SK-MEL-5 (cell line): ENCODE measurements at regions not wholly inside any gene's neighbourhood (a gene's known extent, or its start where the extent isn't known, plus 50 kb on each side); places are given as distances from the start of the nearest gene placed in this dataset.

Experiments used
- DNase-seq: peaks from one replicate; pipeline ENCODE4 v3.0.0-alpha.2; 2016; ENCODE audit warnings: low read depth, low spot score
- in situ Hi-C: cut with HindIII; loops from 2 replicates; pipeline ENCODE4 v1.10.0; 2016; ENCODE audit warnings: low sequenced_read_pairs, high pct_unique_total_duplicates, low pct_unique_long_range_greater_than_20kb

- no peak for DNase-seq
- in situ Hi-C loops: loop anchor here (25.0 kb wide), 1 partner anchor 160 kb away; no protein-coding TSS in a partner anchor
These were observed 158.9 kb upstream of the ZNF217 start for GRCh38 chr20:53752583-53752970.

GRCh38 chr20:53751620-53752318, 158.1 kb upstream of the ZNF217 start:
- no peak for DNase-seq
- in situ Hi-C loops: loop anchor here (25.0 kb wide), 1 partner anchor 161 kb away; no protein-coding TSS in a partner anchor

- in situ Hi-C loops: loop anchor here (25.0 kb wide), 1 partner anchor 161 kb away; no protein-coding TSS in a partner anchor
- no peak for DNase-seq
These were observed 157.4 kb upstream of the ZNF217 start for GRCh38 chr20:53750827-53751619.

- in situ Hi-C loops: no loop called here
- no peak for DNase-seq
These were observed 155.9 kb upstream of the ZNF217 start for GRCh38 chr20:53749499-53749898.

- in situ Hi-C loops: no loop called here
- no peak for DNase-seq
These were observed 155.3 kb upstream of the ZNF217 start for GRCh38 chr20:53748821-53749421.

GRCh38 chr20:53748176-53748575, 154.5 kb upstream of the ZNF217 start:
- DNase-seq: no peak
- in situ Hi-C loops: no loop called here

- in situ Hi-C loops: no loop called here
- DNase-seq: no peak
These were observed 150.1 kb upstream of the ZNF217 start for GRCh38 chr20:53743607-53744260.

- no peak for DNase-seq
- in situ Hi-C loops: no loop called here
These were observed 149.0 kb upstream of the ZNF217 start for GRCh38 chr20:53742685-53743081.

- in situ Hi-C loops: no loop called here
- DNase-seq: no peak
These were observed 148.0 kb upstream of the ZNF217 start for GRCh38 chr20:53741726-53742028.

- in situ Hi-C loops: no loop called here
These were observed 146.5 kb upstream of the ZNF217 start for GRCh38 chr20:53739799-53740785.

GRCh38 chr20:53738945-53739798, 145.5 kb upstream of the ZNF217 start:
- no peak for DNase-seq
- in situ Hi-C loops: no loop called here

More at GRCh38 chr20:53739799-53740785, 146.5 kb upstream of the ZNF217 start:
- DNase-seq: no peak

GRCh38 chr20:53738039-53738944, 144.7 kb upstream of the ZNF217 start:
- in situ Hi-C loops: no loop called here

GRCh38 chr20:53737396-53738038, 143.9 kb upstream of the ZNF217 start:
- in situ Hi-C loops: no loop called here
- no peak for DNase-seq

More at GRCh38 chr20:53738039-53738944, 144.7 kb upstream of the ZNF217 start:
- DNase-seq: peak; percentile 81

- DNase-seq: peak; percentile 42
- in situ Hi-C loops: no loop called here
These were observed 143.2 kb upstream of the ZNF217 start for GRCh38 chr20:53736757-53737395.
